ENCODE measurements at regions not wholly inside any gene's neighbourhood (a gene's known extent, or its start where the extent isn't known, plus 50 kb on each side); places are given as distances from the start of the nearest gene placed in this dataset.

DNA sequence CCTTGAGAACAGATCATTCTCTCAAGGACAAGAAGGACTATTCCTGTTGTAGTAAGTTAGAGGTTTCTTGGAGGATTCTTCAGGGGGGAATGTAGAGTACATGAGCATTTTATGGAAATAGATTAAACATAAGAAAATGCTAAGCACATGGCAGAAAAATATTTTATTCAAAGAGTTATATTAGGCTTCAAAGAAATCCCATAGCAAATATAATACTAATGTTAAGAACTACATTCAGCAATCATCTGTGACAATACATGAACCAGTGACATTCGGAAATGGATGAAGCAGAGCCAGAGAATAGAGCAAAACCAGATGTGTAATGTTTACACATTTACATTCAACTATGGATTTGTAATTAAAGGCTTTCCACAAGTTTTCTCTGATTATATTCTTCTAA is 288.6 kb downstream of the NAF1 start:
- H3K4me3 ChIP-seq (ENCODE audit: low read length): no peak overlapping the region
- DNase-seq (ENCODE audit: low read depth): no peak
- TF ChIP-seq CTCF (conservative IDR thresholded peaks at IDR 0.05; ENCODE audit: low read length): no peak

GRCh38 chr4:162874748-162875147 is 291.9 kb downstream of the NAF1 start:
- TF ChIP-seq CTCF (conservative IDR thresholded peaks at IDR 0.05; ENCODE audit: low read length): no peak
- DNase-seq (ENCODE audit: low read depth): no peak
- H3K4me3 ChIP-seq (ENCODE audit: low read length): no peak overlapping the region

- TF ChIP-seq CTCF (conservative IDR thresholded peaks at IDR 0.05; ENCODE audit: low read length): no peak
- no peak overlapping the region for H3K4me3 ChIP-seq (ENCODE audit: low read length)
- DNase-seq (ENCODE audit: low read depth): no peak
Observed at GRCh38 chr4:162871990-162872389, 294.7 kb downstream of the NAF1 start.

DNA sequence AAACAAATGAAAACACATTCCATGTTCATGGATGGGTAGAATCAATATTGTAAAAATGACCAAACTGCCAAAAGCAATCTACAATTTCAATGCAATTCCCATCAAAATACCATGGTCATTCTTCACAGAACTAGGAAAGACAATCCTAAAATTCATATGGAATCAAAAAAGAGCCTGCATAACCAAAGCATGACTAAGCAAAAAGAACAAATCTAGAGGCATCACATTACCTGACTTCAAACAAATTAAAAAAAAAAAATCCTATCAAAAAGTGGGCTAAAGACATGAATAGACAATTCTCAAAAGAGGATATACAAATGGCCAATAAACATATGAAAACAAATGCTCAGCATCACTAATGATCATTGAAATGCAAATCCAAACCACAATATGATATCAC is 297.5 kb downstream of the NAF1 start:
- H3K4me3 ChIP-seq (ENCODE audit: low read length): no peak overlapping the region
- no peak for TF ChIP-seq CTCF (conservative IDR thresholded peaks at IDR 0.05; ENCODE audit: low read length)
- DNase-seq (ENCODE audit: low read depth): no peak

GRCh38 chr4:162866565-162866964 is 300.1 kb downstream of the NAF1 start:
- no peak for DNase-seq (ENCODE audit: low read depth)
- TF ChIP-seq CTCF (conservative IDR thresholded peaks at IDR 0.05; ENCODE audit: low read length): no peak
- no peak overlapping the region for H3K4me3 ChIP-seq (ENCODE audit: low read length)

DNA sequence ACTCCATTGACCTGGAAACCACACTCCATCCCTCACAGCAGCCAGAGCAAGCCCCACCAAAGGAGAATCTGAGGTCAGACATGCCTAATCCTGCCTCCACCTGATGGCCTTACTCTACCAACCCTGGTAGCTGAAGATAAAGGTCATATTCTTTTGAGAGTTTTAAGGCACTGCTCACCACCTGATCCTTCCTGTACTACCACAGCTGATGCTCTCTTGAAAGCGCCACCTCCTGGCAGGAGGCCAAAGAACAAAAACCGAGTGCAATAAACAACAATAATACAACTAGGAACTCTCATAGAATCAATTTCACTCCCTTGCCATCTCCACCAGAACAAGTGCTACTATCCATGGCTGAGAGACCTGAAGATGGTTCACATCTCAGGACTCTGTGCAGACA is 301.6 kb downstream of the NAF1 start:
- no peak for DNase-seq (ENCODE audit: low read depth)
- TF ChIP-seq CTCF (conservative IDR thresholded peaks at IDR 0.05; ENCODE audit: low read length): no peak

DNA sequence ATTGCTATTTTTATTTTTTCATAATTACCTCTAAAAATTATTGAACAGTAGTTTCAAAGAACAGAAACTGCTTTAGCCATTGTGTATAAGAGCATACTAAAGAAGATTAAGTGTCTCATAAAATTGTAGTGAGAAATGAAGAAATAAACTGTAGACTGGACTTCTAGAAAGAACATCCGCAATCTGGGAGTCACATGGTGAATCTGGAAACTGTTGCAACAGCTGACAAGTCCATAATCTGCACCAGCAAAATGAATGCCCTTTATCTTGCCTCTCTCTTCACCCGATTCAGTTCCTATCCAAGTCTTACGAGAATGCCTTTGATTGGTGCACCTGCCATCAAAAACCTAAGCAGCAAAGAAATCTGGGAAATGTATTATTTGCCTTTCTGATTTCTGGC is 312.9 kb downstream of the NAF1 start:
- DNase-seq (ENCODE audit: low read depth): no peak
- no peak for TF ChIP-seq CTCF (conservative IDR thresholded peaks at IDR 0.05; ENCODE audit: low read length)
- H3K4me3 ChIP-seq (ENCODE audit: low read length): no peak overlapping the region

More for the DNA sequence above, 301.6 kb downstream of the NAF1 start:
- no peak overlapping the region for H3K4me3 ChIP-seq (ENCODE audit: low read length)
